Activated effector memory CD4-positive, alpha-beta T cell treated with anti-CD3 and anti-CD28 coated beads, Interleukin-2, amount 50 U/mL, for 16 hours (primary cell): ENCODE measurements at regions not wholly inside any gene's neighbourhood (a gene's known extent, or its start where the extent isn't known, plus 50 kb on each side); places are given as distances from the start of the nearest gene placed in this dataset.
"Not testable (repeated sequence)": the region's sequence is repeated elsewhere in the genome, so short reads cannot be mapped to it uniquely, and the experiment has no call there.

Source experiments
- DNase-seq: peaks from one replicate; pipeline ENCODE4 v3.0.0-alpha.2; 2020

DNA sequence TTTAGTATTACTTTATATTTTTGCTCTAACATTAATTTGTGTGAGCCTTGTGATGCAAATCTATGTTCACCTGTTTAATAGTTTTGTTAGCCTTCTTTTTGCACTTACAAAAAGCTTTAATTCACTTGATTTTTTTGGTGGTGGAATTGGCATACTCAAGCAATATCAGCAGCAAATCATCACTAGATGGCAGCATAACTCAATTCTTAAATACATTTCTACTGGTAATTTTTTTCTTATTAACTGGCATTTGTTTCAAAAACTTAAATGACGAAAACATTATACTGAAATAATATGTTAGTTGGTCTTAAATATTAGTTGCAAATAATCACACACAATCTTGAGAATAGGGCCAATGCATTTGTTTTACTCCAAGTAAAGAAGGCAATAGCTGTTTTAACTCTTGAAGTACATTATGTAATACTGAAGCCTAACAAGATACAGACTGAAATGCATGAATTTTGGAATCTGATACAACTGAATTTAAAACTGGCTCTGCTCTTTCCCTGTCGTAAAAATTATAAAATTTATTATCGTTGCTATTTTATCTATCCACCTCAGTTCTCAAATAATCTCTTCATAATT lies 151.5 kb downstream of the ATXN7L3B start:
- no peak for DNase-seq

DNA sequence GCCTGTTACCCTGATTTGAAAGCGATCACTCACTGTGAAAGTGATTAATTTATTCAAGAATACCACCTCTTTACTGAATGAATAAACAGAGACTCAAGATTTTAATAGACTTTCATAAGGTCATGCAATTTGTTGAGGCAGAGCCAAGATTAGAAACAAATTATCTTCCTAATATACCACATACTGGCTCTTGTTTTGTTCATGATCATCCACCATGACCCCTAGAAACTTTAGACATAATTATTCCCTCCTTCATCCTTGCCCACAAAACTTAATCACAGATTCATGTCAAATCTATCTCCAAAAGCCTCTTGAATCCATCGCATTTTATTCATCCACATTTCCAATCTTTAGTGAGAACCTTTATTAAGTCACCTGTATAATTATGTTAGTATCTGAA lies 152.3 kb downstream of the ATXN7L3B start:
- DNase-seq: no peak

DNA sequence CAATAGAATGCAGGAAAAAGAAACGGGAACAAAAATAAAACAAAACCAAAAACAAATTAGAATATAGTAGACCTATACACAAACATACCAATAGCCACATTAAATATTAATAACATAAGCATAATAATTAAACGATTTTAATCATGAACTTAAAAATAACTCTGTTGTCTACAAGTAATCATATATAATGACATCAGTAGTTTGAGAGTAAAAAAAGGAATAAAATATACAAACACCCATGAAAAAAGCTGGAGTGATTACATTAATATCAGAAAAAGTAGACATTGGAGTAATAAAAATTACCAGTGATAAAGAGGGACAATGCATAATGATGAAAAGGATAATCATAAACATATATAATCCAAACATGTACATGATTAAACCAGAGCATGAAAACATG lies 181.8 kb downstream of the ATXN7L3B start:
- no peak for DNase-seq

DNA sequence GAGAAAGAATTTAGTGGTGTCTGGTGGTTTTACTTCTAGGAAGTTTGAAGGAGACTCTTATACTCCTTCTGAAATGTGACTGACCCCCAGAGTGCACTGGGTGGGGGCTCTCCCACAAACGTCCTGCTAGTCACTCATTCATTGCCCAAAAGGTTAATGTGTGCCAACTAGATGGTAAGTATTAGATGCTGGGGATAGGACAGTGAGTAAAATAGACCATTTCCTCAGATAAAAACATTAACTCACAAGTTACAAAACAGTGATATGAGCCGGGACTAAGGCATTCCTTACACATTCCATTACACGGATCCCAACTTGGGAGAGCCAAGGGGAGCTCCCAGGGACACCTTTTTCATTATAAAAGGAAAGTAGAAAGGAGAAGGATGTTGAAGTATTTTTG lies 185.1 kb downstream of the ATXN7L3B start:
- no peak for DNase-seq

DNA sequence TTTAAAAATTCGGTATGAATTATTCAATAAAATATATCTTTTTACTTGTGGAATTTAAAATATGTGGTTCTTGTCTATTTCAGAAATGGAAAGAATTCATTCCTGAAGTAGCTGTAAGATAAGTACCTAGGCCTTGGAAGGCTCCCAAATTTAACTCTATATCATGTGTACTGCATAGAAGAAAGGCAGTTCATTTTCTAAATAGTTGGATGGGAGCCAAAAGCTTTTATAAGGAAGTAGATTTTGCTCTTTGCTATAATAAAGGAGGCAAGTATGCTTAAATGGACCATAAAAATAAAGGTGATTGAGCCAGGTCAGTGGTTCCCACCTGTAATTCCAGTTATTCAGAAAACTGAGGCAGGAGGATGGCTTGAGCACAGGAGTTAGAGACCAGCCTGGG lies 187.5 kb downstream of the ATXN7L3B start:
- DNase-seq: no peak

DNA sequence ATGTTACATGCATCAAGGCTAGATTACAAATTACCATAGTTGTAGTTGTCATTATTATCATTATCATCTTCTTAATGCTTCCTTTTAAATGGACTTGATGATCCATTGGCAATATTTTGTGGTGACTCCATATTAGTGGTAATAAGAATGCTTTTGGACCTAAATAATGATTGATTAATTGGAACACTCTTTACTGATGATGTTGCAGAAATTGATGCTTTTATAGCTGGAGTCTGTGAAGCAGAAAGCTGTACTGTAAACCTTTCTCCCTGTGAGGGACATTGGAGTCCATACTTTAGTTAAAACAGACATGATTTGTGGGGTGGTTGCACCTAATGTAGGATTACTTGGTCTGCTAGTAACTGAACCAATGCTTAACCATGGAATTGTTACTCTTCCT lies 190.4 kb downstream of the ATXN7L3B start:
- no peak for DNase-seq

DNA sequence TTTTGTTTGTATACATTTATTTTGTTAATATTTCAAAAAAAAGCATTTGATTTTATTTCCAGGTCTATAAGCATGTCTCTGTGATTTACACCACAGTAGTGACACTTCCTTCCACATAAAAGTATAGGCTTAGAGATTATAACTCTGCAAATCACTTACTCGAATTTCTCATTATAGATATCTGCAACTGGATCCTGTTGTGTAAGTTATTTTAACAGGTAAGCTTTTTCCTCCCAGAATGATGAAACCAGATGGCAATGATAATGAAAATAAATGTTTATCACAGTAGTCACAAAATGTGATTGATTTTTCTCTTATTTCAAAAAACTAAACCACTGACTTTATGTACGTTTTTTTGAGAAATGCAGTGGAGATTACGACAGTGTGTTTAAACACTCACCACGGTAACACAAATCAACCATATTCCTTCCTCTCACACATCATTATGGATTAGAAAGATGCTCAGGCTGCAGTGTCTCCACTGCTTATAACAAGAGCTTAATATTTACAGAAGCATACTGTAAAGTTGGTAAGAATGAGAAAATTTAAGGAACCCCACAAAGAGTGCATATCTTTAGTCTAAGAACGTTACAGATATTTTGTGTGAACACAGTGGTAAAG lies 194.6 kb downstream of the ATXN7L3B start:
- no peak for DNase-seq

DNA sequence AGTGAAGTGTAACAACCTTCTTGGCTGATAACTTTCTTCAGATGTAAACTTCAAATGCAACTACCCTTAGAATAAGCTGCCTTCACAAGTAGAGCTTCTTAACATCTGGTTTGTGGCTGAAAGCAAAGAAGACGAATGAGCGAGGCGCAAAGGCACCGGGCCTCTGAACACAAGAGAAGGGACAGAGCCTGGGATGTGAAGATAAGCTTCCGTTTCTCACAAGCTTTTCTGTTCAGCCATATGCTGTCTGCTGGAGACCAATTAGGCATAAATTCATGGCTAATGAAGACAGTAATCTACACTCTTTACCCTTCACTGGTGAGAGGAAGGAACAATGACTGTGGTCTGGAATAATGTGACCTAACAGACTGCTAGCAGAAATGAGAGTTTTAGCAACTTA lies 195.2 kb downstream of the ATXN7L3B start:
- DNase-seq: no peak

DNA sequence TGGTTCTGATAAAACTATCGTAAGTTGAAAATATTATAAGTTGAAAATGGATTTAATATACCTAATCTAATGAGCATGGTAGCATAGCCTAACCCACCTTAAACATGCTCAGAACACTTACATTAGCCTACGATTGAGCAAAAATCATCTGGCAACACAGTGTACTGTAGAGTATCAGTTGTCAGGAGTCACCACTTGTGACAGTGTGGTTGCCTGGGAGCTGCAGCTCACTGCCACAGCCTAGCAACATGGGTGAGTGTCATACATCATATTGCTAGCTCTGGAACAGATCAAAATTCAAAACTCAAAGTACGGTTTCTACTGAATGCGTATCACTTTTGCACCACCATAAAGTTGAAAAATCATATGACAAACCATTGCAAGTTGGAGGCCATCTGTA lies 203.5 kb downstream of the ATXN7L3B start:
- DNase-seq: no peak

DNA sequence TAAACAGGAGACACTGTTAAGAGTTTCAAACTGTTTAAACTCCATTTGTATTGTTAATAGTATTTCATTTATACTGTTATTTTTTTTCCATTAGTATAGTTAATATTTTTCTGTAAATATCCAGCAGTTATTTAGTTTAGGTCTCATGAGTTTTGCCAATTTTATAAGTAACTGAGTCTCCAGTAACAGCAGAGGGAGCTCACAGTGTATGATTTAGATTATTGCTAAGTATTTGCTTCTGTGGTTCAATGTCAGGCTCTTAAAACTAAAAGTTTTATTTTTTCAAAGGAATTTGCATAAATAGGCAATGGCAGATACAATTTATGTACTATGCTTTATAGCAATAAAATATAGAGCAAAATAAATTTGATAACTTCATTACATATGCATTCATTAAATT lies 209.7 kb downstream of the ATXN7L3B start:
- no peak for DNase-seq

DNA sequence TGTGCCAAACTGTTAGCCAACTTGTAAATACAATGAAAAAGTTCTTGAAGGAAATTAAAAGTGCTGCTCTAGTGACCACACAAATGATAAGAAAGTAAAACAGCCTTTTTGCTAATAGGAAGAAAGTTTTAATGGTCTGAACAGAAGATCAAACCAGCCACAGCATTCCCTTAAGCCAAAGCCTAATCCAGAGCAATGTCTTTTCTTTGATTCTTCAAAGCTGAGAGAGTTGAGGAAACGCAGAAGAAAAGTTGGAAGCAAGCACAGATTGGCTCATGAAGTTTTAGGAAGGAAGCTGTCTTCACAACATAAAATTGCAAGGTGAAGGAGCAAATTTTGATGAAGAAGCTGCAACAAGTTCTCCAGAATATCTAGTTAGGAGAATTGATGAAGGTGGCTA lies 213.8 kb downstream of the ATXN7L3B start:
- DNase-seq: no peak

DNA sequence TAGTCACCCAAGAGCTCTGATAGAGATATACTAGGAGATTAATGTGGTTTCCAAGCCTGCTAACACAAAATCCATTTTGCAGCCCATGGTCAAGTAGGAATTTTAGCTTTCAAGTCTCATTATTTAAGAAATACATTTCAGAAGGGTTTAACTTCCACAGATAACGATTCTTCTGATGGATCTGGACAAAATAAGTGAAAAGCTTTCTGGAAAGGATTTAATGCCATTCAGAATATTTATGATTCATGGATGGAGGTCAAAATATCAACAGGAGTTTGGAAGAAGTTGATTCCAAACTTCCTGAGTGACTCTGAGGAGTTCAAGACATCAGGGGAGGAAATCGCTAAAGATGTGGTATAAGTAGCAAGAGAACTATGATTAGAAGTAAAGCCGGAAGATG lies 214.6 kb downstream of the ATXN7L3B start:
- DNase-seq: no peak

DNA sequence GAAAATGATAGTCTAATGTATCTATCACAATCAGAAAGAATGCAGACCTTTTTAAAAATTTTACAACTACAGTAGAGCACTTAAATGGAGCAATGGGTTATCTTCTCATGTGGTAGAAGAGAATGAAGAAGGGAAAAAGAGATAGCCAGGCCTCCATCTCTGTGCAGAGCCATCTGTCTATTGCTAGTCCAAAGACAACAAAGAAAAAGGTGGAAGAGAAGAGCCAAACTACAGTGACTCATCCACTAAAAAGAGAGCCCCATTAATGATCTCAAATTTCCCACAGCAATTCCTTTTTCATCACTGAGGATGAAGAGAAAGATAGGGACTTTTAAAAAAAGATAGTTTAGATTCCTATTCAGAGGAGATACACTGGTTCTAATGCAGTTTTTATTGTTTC lies 232.9 kb downstream of the ATXN7L3B start:
- no peak for DNase-seq

DNA sequence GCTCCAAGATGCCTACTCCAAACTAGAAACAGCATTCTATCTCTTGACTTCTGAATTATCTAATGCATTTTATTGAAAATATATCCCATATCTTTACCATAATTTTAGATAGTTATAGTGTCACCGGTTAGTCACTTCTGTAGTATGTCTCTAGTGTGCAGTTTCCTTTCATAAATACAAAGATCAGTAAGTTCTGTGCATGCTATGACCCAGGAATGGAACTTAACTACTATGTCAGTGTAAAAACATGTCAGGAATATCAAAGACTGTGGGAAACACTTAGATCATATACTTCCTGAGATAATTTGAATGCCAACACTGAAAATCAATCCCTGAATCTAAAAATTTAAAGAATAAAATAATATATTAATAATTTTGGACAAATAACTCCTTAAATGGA lies 237.6 kb downstream of the ATXN7L3B start:
- no peak for DNase-seq

DNA sequence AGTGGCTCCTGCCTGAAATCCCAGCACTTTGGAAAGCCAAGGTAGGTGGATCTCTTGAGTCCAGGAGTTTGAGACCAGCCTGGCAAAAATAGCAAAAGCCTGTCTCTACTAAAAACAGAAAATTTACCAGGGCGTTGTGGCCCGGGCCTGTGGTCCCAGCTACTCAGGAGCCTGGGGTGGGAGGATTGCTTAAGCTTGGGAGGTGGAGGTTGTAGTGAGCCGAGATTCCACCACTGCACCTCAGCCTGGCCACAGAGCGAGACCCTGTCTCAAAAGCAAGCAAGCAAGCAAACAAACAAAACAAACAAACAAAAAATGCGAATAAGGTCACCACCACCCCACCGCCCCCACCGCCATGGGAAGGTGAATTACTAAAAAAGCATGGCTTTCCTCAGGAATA lies 238.7 kb downstream of the ATXN7L3B start:
- no peak for DNase-seq

DNA sequence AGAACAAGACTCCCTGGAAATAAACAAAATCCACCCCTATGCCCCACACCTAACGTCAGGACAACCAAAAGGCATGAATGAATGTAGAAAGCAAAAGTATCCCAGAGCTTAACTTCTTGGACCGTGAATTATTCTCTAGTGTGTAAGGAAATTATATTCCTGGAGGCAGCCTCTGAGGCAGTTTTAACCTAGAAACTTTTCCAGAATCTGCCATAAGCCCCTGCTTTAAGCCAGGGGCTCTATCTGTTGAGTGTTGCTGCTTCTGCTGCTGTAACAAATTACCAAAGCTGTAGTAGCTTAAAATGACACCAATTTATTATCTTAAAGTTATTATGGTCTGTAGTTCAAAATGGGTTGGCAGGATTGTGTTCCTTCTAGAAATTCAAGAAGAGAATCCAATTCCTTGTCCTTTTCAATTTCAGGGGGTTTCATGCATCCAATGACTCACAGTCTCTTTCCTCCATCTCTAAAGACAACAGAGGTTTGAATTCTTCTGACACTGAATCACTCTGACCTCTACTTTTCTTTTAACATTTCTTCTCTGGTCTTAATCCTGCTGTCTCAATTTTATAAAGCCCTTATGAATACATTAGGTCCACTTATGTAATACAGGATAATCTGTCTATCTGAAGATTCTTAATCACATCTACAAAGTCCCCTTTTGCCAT lies 242.7 kb downstream of the ATXN7L3B start:
- no peak for DNase-seq

DNA sequence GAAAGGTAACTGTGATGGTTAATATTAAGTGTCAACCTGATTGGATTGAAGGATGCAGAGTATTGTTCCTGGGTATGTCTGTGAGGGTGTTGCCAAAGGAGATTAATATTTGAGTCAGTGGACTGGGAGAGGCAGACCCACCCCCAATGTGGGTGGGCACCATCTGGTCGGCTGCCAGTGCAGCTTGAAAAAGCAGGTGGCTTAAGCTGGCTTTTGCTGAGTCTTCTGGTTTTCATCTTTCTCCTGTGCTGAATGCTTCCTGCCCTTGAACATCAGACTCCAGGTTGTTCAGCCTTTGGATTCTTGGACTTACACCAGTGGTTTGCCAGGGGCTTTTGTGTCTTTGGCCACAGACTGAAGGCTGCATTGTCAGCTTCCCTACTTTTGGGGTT lies 243.2 kb downstream of the ATXN7L3B start:
- DNase-seq: not testable (repeated sequence)

DNA sequence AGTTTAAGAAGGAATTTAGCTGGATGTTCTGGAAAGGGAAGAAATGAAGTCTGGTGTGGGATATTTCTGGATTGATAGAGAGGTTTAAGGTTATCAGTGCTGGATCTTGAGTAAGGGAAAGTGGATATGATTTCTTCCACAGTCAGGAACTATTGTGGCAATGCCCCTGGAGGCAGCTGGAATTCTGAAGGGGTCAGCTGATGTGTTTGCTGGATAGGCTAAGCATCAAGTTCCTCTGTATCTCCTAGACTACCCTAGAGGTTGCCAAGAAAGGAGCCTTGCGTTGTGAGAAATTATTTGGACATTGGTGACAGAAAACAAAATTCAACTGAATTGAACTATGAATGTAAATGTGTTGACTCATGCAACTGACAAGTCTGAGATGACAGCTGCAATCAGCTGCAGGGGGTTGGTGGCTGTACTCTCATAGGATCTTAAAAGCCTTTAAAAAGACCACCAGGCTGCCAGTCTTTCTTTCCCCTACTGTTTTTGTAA lies 244.4 kb downstream of the ATXN7L3B start:
- no peak for DNase-seq

DNA sequence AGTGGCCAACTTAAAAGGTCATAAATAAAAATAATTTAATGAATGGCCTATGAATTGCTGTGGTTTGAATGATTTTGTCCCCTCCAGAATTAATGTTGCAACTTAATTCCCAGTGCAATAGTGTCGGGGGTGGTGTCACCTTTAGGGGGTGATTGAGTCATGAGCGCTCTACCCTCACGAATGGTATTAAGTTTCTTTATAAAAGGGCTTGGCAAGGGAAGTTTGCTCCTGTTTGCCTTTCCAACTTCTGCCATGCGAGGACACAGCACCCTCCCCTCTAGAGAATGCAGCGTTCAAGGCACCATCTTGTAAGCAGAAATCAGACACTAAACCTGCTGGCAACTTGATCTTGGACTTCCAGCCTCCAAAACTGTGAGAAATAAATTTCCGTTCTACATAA lies 253.3 kb downstream of the ATXN7L3B start:
- DNase-seq: no peak

DNA sequence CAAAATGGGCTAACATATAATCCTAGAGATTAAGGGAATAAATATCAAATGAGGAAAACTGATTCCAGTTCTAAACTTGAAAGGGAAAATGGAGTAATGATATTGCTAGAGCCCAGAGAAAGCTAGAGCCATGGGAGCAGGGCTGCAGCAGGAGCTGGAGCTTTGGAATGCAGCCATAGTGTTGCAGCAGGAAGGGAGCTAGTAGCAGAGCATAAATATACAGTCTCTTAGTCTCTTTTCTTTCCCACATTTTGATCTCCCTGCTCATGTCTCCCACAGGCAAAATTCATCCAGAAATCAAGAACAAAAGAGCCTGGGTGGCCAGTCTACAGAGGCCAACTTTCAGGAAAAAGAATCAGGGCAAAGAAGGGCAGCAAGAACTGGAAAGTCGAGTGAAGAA lies 253.7 kb downstream of the ATXN7L3B start:
- no peak for DNase-seq

DNA sequence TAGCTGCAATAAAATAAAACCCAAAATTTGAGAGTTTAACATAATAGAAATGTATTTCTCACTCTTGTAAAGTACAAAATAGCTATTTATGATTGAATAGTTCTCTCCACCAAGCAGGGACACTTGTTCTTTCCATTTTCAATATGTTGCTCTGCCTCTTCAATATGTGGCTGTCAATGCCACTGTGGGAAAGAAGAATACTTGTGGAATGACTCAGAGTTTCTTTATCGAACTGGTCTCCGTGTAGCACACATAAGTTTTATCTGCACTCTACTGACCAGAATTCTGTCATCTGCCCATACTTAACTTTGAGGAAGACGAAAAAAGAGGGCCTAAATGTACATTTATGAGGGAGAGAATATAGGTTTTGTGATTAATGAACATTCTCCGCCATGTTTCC lies 256.9 kb downstream of the ATXN7L3B start:
- DNase-seq: no peak

DNA sequence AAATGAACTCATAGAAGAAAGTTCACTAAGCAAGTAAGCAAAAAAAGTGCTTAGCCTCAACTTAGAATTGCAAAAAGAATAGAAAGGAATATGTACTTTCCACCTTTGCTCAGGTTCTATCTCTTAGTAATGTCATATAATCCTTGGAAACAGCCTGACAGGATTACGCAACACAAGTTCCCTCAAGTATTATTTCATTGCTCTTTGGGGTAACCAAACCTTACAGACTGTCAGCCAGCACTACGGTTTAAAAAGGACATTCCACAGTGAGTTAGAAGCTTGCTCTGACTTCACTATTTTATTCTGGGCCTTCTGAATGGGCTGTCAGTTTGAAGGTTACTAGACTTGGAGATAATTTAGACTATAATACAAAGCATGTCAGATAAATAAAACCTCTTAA lies 264.0 kb downstream of the ATXN7L3B start:
- DNase-seq: no peak

DNA sequence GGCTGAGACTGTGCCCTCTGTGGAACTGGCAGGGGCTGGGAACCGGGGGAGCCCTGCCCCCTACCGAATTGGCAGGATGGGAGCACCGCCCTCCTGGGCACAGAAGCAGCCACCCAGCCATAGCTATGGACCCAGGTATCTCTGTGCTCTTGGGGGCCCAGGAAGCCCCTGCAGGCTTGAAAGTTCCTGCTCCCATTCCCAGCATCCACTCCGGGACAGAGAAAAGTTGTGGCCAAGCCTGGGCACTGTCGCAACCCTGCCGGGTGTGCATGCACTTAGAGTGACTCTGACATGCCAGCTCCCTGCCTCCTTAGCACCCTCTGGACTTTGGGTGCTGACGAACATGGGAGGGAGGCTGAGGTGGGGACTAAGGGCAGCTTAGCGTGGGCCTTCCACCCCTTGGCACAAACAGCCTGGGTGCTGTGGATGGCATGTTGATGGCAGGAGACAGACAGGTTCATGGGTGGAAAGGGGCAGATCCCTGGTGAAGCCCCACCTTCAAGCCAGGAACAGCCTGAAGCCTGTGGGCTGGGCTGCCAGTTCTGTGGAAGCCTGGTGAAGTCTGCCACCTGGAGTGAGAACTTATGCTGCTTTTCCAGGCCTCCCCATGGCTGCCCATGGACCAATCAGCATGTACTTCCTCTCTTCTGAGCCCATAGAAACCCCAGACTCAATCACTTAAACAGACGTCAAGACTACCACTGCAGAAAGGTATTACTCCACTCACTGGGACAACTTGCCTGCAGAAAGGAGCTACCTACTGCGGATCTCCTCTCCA lies 279.0 kb downstream of the ATXN7L3B start:
- DNase-seq: no peak

DNA sequence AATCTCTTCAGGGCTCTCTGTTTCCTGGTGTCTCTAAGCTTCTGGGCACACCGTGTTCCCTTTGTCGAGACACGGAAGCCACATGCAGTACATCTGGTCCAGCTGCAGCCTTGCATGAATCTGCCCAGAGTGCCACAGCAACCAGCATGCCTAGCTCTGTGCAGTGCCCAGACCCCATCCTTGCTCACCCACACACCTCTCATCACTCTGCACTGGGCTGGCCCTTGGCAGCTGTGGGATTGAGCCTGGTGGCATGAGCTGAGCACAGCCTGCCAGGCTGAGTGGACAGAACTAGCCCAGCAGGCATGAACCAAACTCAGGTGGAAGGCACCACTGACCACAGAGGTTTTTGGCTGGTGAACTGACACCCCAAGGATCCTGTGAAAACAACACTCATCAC lies 279.9 kb downstream of the ATXN7L3B start:
- DNase-seq: no peak
